T-helper 2 cell treated with Interferon-gamma antibody and Interleukin-4, amounts not matched to agents 5 μg/mL and 100 μg/mL, for 36 hours (primary cell): ENCODE measurements at regions not wholly inside any gene's neighbourhood (a gene's known extent, or its start where the extent isn't known, plus 50 kb on each side); places are given as distances from the start of the nearest gene placed in this dataset.
"Not testable (repeated sequence)": the region's sequence is repeated elsewhere in the genome, so short reads cannot be mapped to it uniquely, and the experiment has no call there.

Source experiments
- DNase-seq: peaks from one replicate; pipeline ENCODE4 v3.0.0; 2021; ENCODE audit warnings: low spot score
- H3K27ac Mint-ChIP-seq: one replicate; pipeline ENCODE4 v1.8.0; 2021; ENCODE audit warnings: mild to moderate bottlenecking, mixed read lengths
- H3K27me3 Mint-ChIP-seq: one replicate; pipeline ENCODE4 v1.8.0; 2021; ENCODE audit warnings: low read depth, mixed read lengths
- H3K36me3 Mint-ChIP-seq: one replicate; pipeline ENCODE4 v1.8.0; 2021; ENCODE audit warnings: low read depth, mixed read lengths
- H3K4me1 Mint-ChIP-seq: one replicate; pipeline ENCODE4 v1.8.0; 2021; ENCODE audit warnings: low read depth, mixed read lengths
- H3K4me3 Mint-ChIP-seq: one replicate; pipeline ENCODE4 v1.8.0; 2022; ENCODE audit warnings: mild to moderate bottlenecking, moderate library complexity, mixed read lengths
- H3K9me3 Mint-ChIP-seq: one replicate; pipeline ENCODE4 v1.8.0; 2021; ENCODE audit warnings: mixed read lengths

GRCh38 chr5:116726180-116726579 is 151.6 kb upstream of the SEMA6A start:
- not testable (repeated sequence) for H3K4me1 Mint-ChIP-seq, H3K4me3 Mint-ChIP-seq, H3K27ac Mint-ChIP-seq, H3K36me3 Mint-ChIP-seq, H3K27me3 Mint-ChIP-seq, DNase-seq, H3K9me3 Mint-ChIP-seq

- Mint-ChIP-seq H3K27ac (no peak overlapping the region), H3K9me3 (no peaks in the 10 kb centered on the region), H3K36me3 (no peaks in the 10 kb centered on the region), H3K4me3 (no peak overlapping the region), H3K4me1 (no peaks in the 10 kb centered on the region), H3K27me3 (no peaks in the 10 kb centered on the region)
- no peak for DNase-seq
Measured at GRCh38 chr5:116724971-116725370, 150.3 kb upstream of the SEMA6A start.

GRCh38 chr5:116722651-116723050 is 148.0 kb upstream of the SEMA6A start:
- H3K9me3 Mint-ChIP-seq, result no peaks in the 10 kb centered on the region
- no peak for DNase-seq
- no peak overlapping the region for H3K27ac Mint-ChIP-seq
- no peaks in the 10 kb centered on the region for H3K4me1 Mint-ChIP-seq
- H3K36me3 Mint-ChIP-seq, result no peaks in the 10 kb centered on the region
- H3K4me3 Mint-ChIP-seq, result no peak overlapping the region
- H3K27me3 Mint-ChIP-seq, result no peaks in the 10 kb centered on the region

- no peaks in the 10 kb centered on the region for H3K9me3 Mint-ChIP-seq
- H3K4me3 Mint-ChIP-seq, result no peak overlapping the region
- DNase-seq, result no peak
- H3K27ac Mint-ChIP-seq, result no peak overlapping the region
- H3K36me3 Mint-ChIP-seq, result no peaks in the 10 kb centered on the region
- no peaks in the 10 kb centered on the region for H3K4me1 Mint-ChIP-seq
- no peaks in the 10 kb centered on the region for H3K27me3 Mint-ChIP-seq
Measured at GRCh38 chr5:116719106-116719505, 144.5 kb upstream of the SEMA6A start.

- H3K9me3 Mint-ChIP-seq, result no peaks in the 10 kb centered on the region
- no peak overlapping the region for H3K4me3 Mint-ChIP-seq
- DNase-seq, result no peak
- H3K4me1 Mint-ChIP-seq, result no peaks in the 10 kb centered on the region
- no peaks in the 10 kb centered on the region for H3K36me3 Mint-ChIP-seq
- H3K27ac Mint-ChIP-seq, result no peak overlapping the region
- H3K27me3 Mint-ChIP-seq, result no peaks in the 10 kb centered on the region
Measured at GRCh38 chr5:116718317-116718716, 143.7 kb upstream of the SEMA6A start.

GRCh38 chr5:116709082-116709481 is 134.5 kb upstream of the SEMA6A start:
- Mint-ChIP-seq H3K36me3 (no peaks in the 10 kb centered on the region), H3K4me3 (no peak overlapping the region), H3K9me3 (no peaks in the 10 kb centered on the region), H3K27ac (no peak overlapping the region), H3K4me1 (no peaks in the 10 kb centered on the region), H3K27me3 (no peaks in the 10 kb centered on the region)
- DNase-seq, result no peak

- H3K9me3 Mint-ChIP-seq, H3K4me1 Mint-ChIP-seq, H3K27ac Mint-ChIP-seq, H3K27me3 Mint-ChIP-seq, DNase-seq, H3K4me3 Mint-ChIP-seq, H3K36me3 Mint-ChIP-seq: not testable (repeated sequence)
Measured at GRCh38 chr5:116705121-116705519, 130.5 kb upstream of the SEMA6A start.

GRCh38 chr5:116703941-116704340 is 129.3 kb upstream of the SEMA6A start:
- DNase-seq, result no peak
- no peak overlapping the region for H3K27ac Mint-ChIP-seq
- H3K4me3 Mint-ChIP-seq, result no peak overlapping the region
- no peaks in the 10 kb centered on the region for H3K4me1 Mint-ChIP-seq
- H3K9me3 Mint-ChIP-seq, result no peaks in the 10 kb centered on the region
- no peaks in the 10 kb centered on the region for H3K27me3 Mint-ChIP-seq
- H3K36me3 Mint-ChIP-seq, result no peaks in the 10 kb centered on the region

- Mint-ChIP-seq H3K4me3 (no peak overlapping the region), H3K36me3 (no peaks in the 10 kb centered on the region), H3K27me3 (no peaks in the 10 kb centered on the region), H3K27ac (no peak overlapping the region), H3K9me3 (no peaks in the 10 kb centered on the region), H3K4me1 (no peaks in the 10 kb centered on the region)
- DNase-seq, result no peak
Measured at GRCh38 chr5:116703328-116703727, 128.7 kb upstream of the SEMA6A start.

- Mint-ChIP-seq H3K4me1 (no peaks in the 10 kb centered on the region), H3K4me3 (no peak overlapping the region), H3K9me3 (no peaks in the 10 kb centered on the region), H3K27ac (no peak overlapping the region), H3K36me3 (no peaks in the 10 kb centered on the region), H3K27me3 (no peaks in the 10 kb centered on the region)
- DNase-seq, result no peak
Measured at GRCh38 chr5:116702776-116703175, 128.2 kb upstream of the SEMA6A start.

GRCh38 chr5:116699332-116699731 is 124.7 kb upstream of the SEMA6A start:
- DNase-seq, result no peak
- H3K4me3 Mint-ChIP-seq, result no peak overlapping the region
- no peaks in the 10 kb centered on the region for H3K36me3 Mint-ChIP-seq
- no peak overlapping the region for H3K27ac Mint-ChIP-seq
- no peaks in the 10 kb centered on the region for H3K9me3 Mint-ChIP-seq
- H3K4me1 Mint-ChIP-seq, result no peaks in the 10 kb centered on the region
- H3K27me3 Mint-ChIP-seq, result no peaks in the 10 kb centered on the region

- Mint-ChIP-seq H3K27ac (no peak overlapping the region), H3K27me3 (no peaks in the 10 kb centered on the region), H3K4me3 (no peak overlapping the region), H3K36me3 (no peaks in the 10 kb centered on the region), H3K9me3 (no peaks in the 10 kb centered on the region), H3K4me1 (no peaks in the 10 kb centered on the region)
- DNase-seq, result no peak
Measured at GRCh38 chr5:116696366-116696765, 121.7 kb upstream of the SEMA6A start.

GRCh38 chr5:116695681-116696080 is 121.1 kb upstream of the SEMA6A start:
- H3K36me3 Mint-ChIP-seq, result no peaks in the 10 kb centered on the region
- H3K27ac Mint-ChIP-seq, result no peak overlapping the region
- H3K4me1 Mint-ChIP-seq, result no peaks in the 10 kb centered on the region
- no peak overlapping the region for H3K4me3 Mint-ChIP-seq
- no peak for DNase-seq
- no peaks in the 10 kb centered on the region for H3K9me3 Mint-ChIP-seq
- H3K27me3 Mint-ChIP-seq, result no peaks in the 10 kb centered on the region

- Mint-ChIP-seq H3K27me3 (no peaks in the 10 kb centered on the region), H3K27ac (no peak overlapping the region), H3K36me3 (no peaks in the 10 kb centered on the region), H3K4me3 (no peak overlapping the region), H3K4me1 (no peaks in the 10 kb centered on the region), H3K9me3 (no peaks in the 10 kb centered on the region)
- no peak for DNase-seq
Measured at GRCh38 chr5:116686438-116686837, 111.8 kb upstream of the SEMA6A start.

GRCh38 chr5:116685931-116686330 is 111.3 kb upstream of the SEMA6A start:
- DNase-seq, result no peak
- no peaks in the 10 kb centered on the region for H3K9me3 Mint-ChIP-seq
- H3K27ac Mint-ChIP-seq, result no peak overlapping the region
- no peaks in the 10 kb centered on the region for H3K36me3 Mint-ChIP-seq
- no peaks in the 10 kb centered on the region for H3K4me1 Mint-ChIP-seq
- no peak overlapping the region for H3K4me3 Mint-ChIP-seq
- H3K27me3 Mint-ChIP-seq, result no peaks in the 10 kb centered on the region
